Lower leg skin (tissue), 4 donors: ENCODE measurements at regions not wholly inside any gene's neighbourhood (a gene's known extent, or its start where the extent isn't known, plus 50 kb on each side); places are given as distances from the start of the nearest gene placed in this dataset.

Experiments used
- DNase-seq, 2 donors: peaks; one replicate each; pipeline ENCODE4 v3.0.0-alpha.2; 2019; ENCODE audit warnings: low spot score in 2 of 2
- H3K4me3 ChIP-seq: fragments of 200-600 bp; sonication (generic); 2 replicates; pipeline ENCODE4 v1.5.1; 2017; ENCODE audit warnings: mild to moderate bottlenecking, low read depth; ENCODE audit not compliant: poor library complexity, severe bottlenecking
- CTCF ChIP-seq, 3 donors: fragments of 450-650 bp; IDR thresholded peaks; one replicate each; pipeline ENCODE4 v1.5.1; 2016; ENCODE audit warnings: antibody characterized with exemption in 3 of 3, mild to moderate bottlenecking in 3 of 3, moderate library complexity in 2 of 3
- POLR2A ChIP-seq, 2 donors: fragments of 450-650 bp; IDR thresholded peaks; one replicate each; pipeline ENCODE4 v1.6.1; 2016 to 2017; ENCODE audit warnings: antibody characterized with exemption in 2 of 2, mild to moderate bottlenecking in 1 of 2, moderate library complexity in 1 of 2
- WGBS, 2 donors: methylation state at CpG; one replicate each; pipeline ENCODE4 v1.1.5; 2018; 5-methylcytosine and 5-hydroxymethylcytosine counted together
- intact Hi-C: fragments of 100-400 bp; cut with DNase I; formaldehyde crosslinking; loops from one replicate; pipeline ENCODE4 v1.15.0; 2023; ENCODE audit warnings: low total_unique reads

DNA sequence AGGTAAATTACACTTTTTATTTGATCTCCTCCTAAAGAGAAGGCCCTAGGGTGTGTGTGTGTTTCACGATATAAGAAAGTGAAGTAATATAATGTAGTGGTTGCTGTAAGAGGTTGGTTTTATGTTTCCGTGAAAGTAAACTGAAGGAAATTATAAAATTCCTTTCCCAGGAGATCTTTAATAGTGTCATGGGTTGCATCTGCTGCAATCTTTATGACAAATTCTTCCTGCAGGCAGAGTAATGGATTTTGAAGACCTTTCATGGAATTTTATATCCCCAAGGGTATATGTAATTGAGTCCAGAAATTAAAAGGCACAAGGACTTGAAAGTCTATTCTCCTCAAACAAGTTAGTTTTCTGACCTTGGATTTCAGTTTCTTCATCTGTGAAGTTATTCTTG is 538.6 kb downstream of the ANKRD50 start:
- TF ChIP-seq POLR2A (IDR thresholded peaks at IDR 0.05), result no peak
- no peak for TF ChIP-seq CTCF (IDR thresholded peaks at IDR 0.05)
- 51 to 52% methylated on average over 2 of the region's 2 CpGs for WGBS, 2 donors
- no peak overlapping the region for H3K4me3 ChIP-seq
- DNase-seq, result no peak
- intact Hi-C loops, result no loop called here

DNA sequence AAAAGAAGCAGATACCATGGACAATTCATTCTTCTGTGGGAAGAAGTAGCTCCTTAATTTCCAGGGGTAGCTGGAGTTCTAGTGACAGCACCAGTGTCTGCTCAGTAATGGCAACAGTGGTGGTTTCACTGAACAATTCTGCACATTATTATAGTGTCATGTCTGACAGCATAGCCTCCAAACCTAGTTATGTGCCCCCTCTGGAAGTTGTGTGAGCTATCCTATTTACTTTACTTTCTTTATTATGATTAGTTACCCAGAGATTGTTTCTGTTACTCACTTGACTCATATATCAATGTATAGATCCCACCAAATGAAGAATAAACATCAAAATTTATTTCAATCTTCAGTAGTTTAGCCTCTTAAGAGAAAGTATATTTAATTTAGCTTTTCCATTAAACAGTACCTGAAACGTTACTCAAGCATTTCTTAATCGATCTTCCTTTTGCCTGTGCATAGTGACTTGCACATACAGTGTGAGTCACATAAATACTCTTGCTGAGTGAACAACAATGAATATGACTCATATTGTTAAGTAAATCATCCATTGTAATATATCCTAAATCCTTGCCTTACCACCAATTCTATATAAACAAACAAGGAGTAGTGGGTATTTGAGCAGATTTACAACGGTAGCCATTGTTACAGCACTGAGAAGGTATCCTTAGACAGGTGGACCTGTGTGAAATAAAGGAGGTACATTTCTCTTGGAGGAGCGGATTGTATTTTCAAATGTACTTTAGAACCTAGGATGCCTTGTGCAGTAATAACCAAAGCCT is 534.7 kb downstream of the ANKRD50 start:
- no peak overlapping the region for H3K4me3 ChIP-seq
- WGBS, 2 donors, result 70 to 79% methylated on average over 4 of the region's 4 CpGs
- intact Hi-C loops, result no loop called here
- TF ChIP-seq CTCF (IDR thresholded peaks at IDR 0.05) (no peak), POLR2A (IDR thresholded peaks at IDR 0.05) (no peak)
- DNase-seq, result no peak

DNA sequence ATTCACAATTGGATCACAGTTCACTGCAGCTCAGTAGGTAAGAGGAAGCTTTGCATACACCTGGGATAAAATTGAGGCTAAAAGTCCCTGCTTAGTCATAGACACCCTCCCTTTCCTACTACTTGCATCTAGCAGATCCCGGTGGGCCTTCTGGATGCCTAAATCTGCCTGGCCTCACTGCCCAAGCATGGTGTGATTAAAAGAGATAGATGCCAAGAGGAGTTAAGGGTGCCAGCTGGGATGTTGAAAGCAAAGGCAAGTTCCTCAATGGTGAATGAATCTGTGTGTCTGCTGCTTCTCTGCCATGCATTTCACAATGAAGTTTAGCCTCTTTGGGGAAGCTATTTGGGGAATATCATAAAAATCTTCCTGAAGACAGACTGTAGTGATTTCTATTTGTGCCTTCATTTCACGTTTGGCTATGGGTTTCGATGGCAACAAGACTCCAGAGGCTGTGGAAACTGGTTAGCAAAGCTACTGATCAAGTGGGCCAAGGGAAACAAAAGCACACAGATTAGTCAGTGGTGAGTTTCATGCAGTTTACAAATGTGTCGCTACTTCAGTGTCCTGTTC is 534.0 kb downstream of the ANKRD50 start:
- no peak overlapping the region for H3K4me3 ChIP-seq
- no peak for DNase-seq
- intact Hi-C loops, result no loop called here
- 64 to 73% methylated on average over 4 of the region's 4 CpGs for WGBS, 2 donors
- TF ChIP-seq POLR2A (IDR thresholded peaks at IDR 0.05) (no peak), CTCF (IDR thresholded peaks at IDR 0.05) (no peak)

- no peak for DNase-seq
- 33 to 34% methylated on average over 5 of the region's 5 CpGs for WGBS, 2 donors
- intact Hi-C loops, result no loop called here
- H3K4me3 ChIP-seq, result no peak overlapping the region
- TF ChIP-seq POLR2A (IDR thresholded peaks at IDR 0.05) (no peak), CTCF (IDR thresholded peaks at IDR 0.05) (no peak)
Observed at GRCh38 chr4:124179506-124180186, 532.9 kb downstream of the ANKRD50 start.

GRCh38 chr4:124181039-124181438 is 531.5 kb downstream of the ANKRD50 start:
- WGBS, 2 donors, result 86 to 91% methylated on average over 2 of the region's 2 CpGs
- TF ChIP-seq POLR2A (IDR thresholded peaks at IDR 0.05) (no peak), CTCF (IDR thresholded peaks at IDR 0.05) (no peak)

More at GRCh38 chr4:124181039-124181438, 531.5 kb downstream of the ANKRD50 start:
- intact Hi-C loops, result no loop called here
- no peak overlapping the region for H3K4me3 ChIP-seq
- DNase-seq, result no peak
